Spinal cord (tissue), 9 donors: ENCODE measurements at regions not wholly inside any gene's neighbourhood (a gene's known extent, or its start where the extent isn't known, plus 50 kb on each side); places are given as distances from the start of the nearest gene placed in this dataset.
"Not testable (repeated sequence)": the region's sequence is repeated elsewhere in the genome, so short reads cannot be mapped to it uniquely, and the experiment has no call there.

Experiments
- DNase-seq, 6 donors: peaks; one replicate each; pipeline versions ENCODE4 v3.0.0 to v3.0.0-alpha.2; 2013 to 2015; ENCODE audit warnings: low spot score in 6 of 6, low read depth in 4 of 6
- H3K27ac ChIP-seq: one replicate; pipeline ENCODE4 v1.5.1; 2013; ENCODE audit warnings: low read depth, low read length, control low read depth
- H3K27me3 ChIP-seq: one replicate; pipeline ENCODE4 v1.6.1; 2013; ENCODE audit warnings: low read length; ENCODE audit not compliant: control insufficient read depth, insufficient read depth
- H3K36me3 ChIP-seq: one replicate; pipeline ENCODE4 v1.6.1; 2013; ENCODE audit warnings: low read length; ENCODE audit not compliant: control insufficient read depth, insufficient read depth
- H3K4me1 ChIP-seq: one replicate; pipeline ENCODE4 v1.6.1; 2013; ENCODE audit warnings: low read length; ENCODE audit not compliant: control insufficient read depth, insufficient read depth
- H3K4me3 ChIP-seq: one replicate; pipeline ENCODE4 v1.5.1; 2013; ENCODE audit warnings: low read depth, low read length, control low read depth
- H3K9me3 ChIP-seq: one replicate; pipeline ENCODE4 v1.6.1; 2013; ENCODE audit warnings: low read length; ENCODE audit not compliant: control insufficient read depth, insufficient read depth
- WGBS: methylation state at CpG from one replicate; pipeline ENCODE4 v1.1.5; 2013; ENCODE audit warnings: missing lambda C conversion rate; ENCODE audit not compliant: insufficient coverage; 5-methylcytosine and 5-hydroxymethylcytosine counted together
- donor health status: healthy.

- Histone ChIP-seq H3K4me1 (peaks cover 17% of the 10 kb centered on the region), H3K4me3 (no peak overlapping the region), H3K27ac (no peak overlapping the region), H3K9me3 (peaks cover 2% of the 10 kb centered on the region), H3K36me3 (no peaks in the 10 kb centered on the region), H3K27me3 (no peaks in the 10 kb centered on the region)
- DNase-seq = no peak
- 74% methylated on average over 2 of the region's 9 CpGs for WGBS
Measured at GRCh38 chr11:19631712-19632498, 80.7 kb upstream of the NAV2 start.

- 90% methylated on average over 4 of the region's 5 CpGs for WGBS
- Histone ChIP-seq H3K4me1 (peaks cover 8% of the 10 kb centered on the region), H3K4me3 (no peak overlapping the region), H3K27me3 (no peaks in the 10 kb centered on the region), H3K27ac (no peak overlapping the region), H3K36me3 (no peaks in the 10 kb centered on the region), H3K9me3 (no peaks in the 10 kb centered on the region)
- no peak for DNase-seq
Measured at GRCh38 chr11:19628018-19628417, 84.6 kb upstream of the NAV2 start.

GRCh38 chr11:19627566-19627965 lies 85.1 kb upstream of the NAV2 start:
- WGBS = no CpG with 5 or more reads among the region's 4 CpGs
- DNase-seq = no peak
- no peak overlapping the region for H3K4me3 ChIP-seq
- H3K36me3 ChIP-seq = no peaks in the 10 kb centered on the region
- peaks cover 5% of the 10 kb centered on the region for H3K4me1 ChIP-seq
- H3K9me3 ChIP-seq = no peaks in the 10 kb centered on the region
- H3K27ac ChIP-seq = no peak overlapping the region
- H3K27me3 ChIP-seq = no peaks in the 10 kb centered on the region

- Histone ChIP-seq H3K36me3 (no peaks in the 10 kb centered on the region), H3K27ac (no peak overlapping the region), H3K9me3 (no peaks in the 10 kb centered on the region), H3K27me3 (no peaks in the 10 kb centered on the region), H3K4me1 (no peaks in the 10 kb centered on the region), H3K4me3 (no peak overlapping the region)
- WGBS = no CpG with 5 or more reads among the region's 1 CpG
- no peak for DNase-seq
Measured at GRCh38 chr11:19625438-19625837, 87.2 kb upstream of the NAV2 start.

GRCh38 chr11:19617696-19618523 lies 94.7 kb upstream of the NAV2 start:
- Histone ChIP-seq H3K4me1 (peaks cover 3% of the 10 kb centered on the region), H3K9me3 (no peaks in the 10 kb centered on the region), H3K4me3 (no peak overlapping the region), H3K36me3 (no peaks in the 10 kb centered on the region), H3K27me3 (no peaks in the 10 kb centered on the region), H3K27ac (no peak overlapping the region)
- 79% methylated on average over 2 of the region's 4 CpGs for WGBS
- no peak for DNase-seq

GRCh38 chr11:19615341-19616183 lies 97.1 kb upstream of the NAV2 start:
- Histone ChIP-seq H3K4me1 (peaks cover 3% of the 10 kb centered on the region), H3K4me3 (no peak overlapping the region), H3K27ac (no peak overlapping the region), H3K9me3 (peaks cover 2% of the 10 kb centered on the region), H3K27me3 (no peaks in the 10 kb centered on the region), H3K36me3 (no peaks in the 10 kb centered on the region)
- peak in 1 of 6 donors; percentile 64 for DNase-seq
- 90% methylated on average over 2 of the region's 11 CpGs for WGBS

GRCh38 chr11:19614370-19614940 lies 98.2 kb upstream of the NAV2 start:
- 93% methylated on average over 3 of the region's 3 CpGs for WGBS
- no peak for DNase-seq
- Histone ChIP-seq H3K36me3 (no peaks in the 10 kb centered on the region), H3K9me3 (peaks cover 2% of the 10 kb centered on the region), H3K27ac (no peak overlapping the region), H3K4me1 (peaks cover 3% of the 10 kb centered on the region), H3K4me3 (no peak overlapping the region), H3K27me3 (no peaks in the 10 kb centered on the region)

GRCh38 chr11:19612025-19612424 lies 100.6 kb upstream of the NAV2 start:
- not testable (repeated sequence) for H3K27ac ChIP-seq, H3K4me1 ChIP-seq, H3K36me3 ChIP-seq, H3K4me3 ChIP-seq, DNase-seq, H3K27me3 ChIP-seq, H3K9me3 ChIP-seq

- no peak overlapping the region for H3K4me3 ChIP-seq
- WGBS = no CpG with 5 or more reads among the region's 5 CpGs
- H3K4me1 ChIP-seq = peaks cover 14% of the 10 kb centered on the region
- no peak overlapping the region for H3K27ac ChIP-seq
- H3K9me3 ChIP-seq = peaks cover 2% of the 10 kb centered on the region
- no peak for DNase-seq
- H3K27me3 ChIP-seq = no peaks in the 10 kb centered on the region
- H3K36me3 ChIP-seq = no peaks in the 10 kb centered on the region
Measured at GRCh38 chr11:19607656-19608360, 104.8 kb upstream of the NAV2 start.
